HG03280 (cell line): ENCODE measurements at regions not wholly inside any gene's neighbourhood (a gene's known extent, or its start where the extent isn't known, plus 50 kb on each side); places are given as distances from the start of the nearest gene placed in this dataset.
A peak's percentile ranks its signal among the peaks of the same experiment; 100 is the strongest.

ENCODE experiments used
- ATAC-seq: cut with Tn5 transposase; IDR thresholded peaks from one replicate; pipeline ENCODE4 v1.9.1; 2021; ENCODE audit warnings: mild to moderate bottlenecking, moderate library complexity; ENCODE audit not compliant: unreplicated experiment

- ATAC-seq, result no peak
Measured at GRCh38 chr2:176388861-176389260, 119.6 kb downstream of the MTX2 start.

- no peak for ATAC-seq
Measured at GRCh38 chr2:176390276-176391147, 121.3 kb downstream of the MTX2 start.

- ATAC-seq, result no peak
Measured at GRCh38 chr2:176391148-176391419, 121.8 kb downstream of the MTX2 start.

- no peak for ATAC-seq
Measured at GRCh38 chr2:176392249-176392648, 123.0 kb downstream of the MTX2 start.

GRCh38 chr2:176392744-176393414 is 123.6 kb downstream of the MTX2 start:
- ATAC-seq, result no peak

- ATAC-seq, result no peak
Measured at GRCh38 chr2:176395273-176395854, 126.1 kb downstream of the MTX2 start.

GRCh38 chr2:176398243-176399073 is 129.2 kb downstream of the MTX2 start:
- ATAC-seq, result no peak

GRCh38 chr2:176399074-176399598 is 129.9 kb downstream of the MTX2 start:
- ATAC-seq, result no peak

- ATAC-seq, result peak; percentile 73
Measured at GRCh38 chr2:176405477-176405876, 136.2 kb downstream of the MTX2 start.

- ATAC-seq, result no peak
Measured at GRCh38 chr2:176407706-176408105, 138.5 kb downstream of the MTX2 start.

GRCh38 chr2:176409671-176410070 is 140.4 kb downstream of the MTX2 start:
- ATAC-seq, result no peak

GRCh38 chr2:176412136-176412535 is 142.9 kb downstream of the MTX2 start:
- ATAC-seq, result no peak

- ATAC-seq, result no peak
Measured at GRCh38 chr2:176413786-176414185, 144.5 kb downstream of the MTX2 start.

- ATAC-seq, result no peak
Measured at GRCh38 chr2:176414641-176415040, 145.4 kb downstream of the MTX2 start.

GRCh38 chr2:176415174-176415895 is 146.1 kb downstream of the MTX2 start:
- no peak for ATAC-seq

GRCh38 chr2:176415937-176416499 is 146.8 kb downstream of the MTX2 start:
- no peak for ATAC-seq

GRCh38 chr2:176418768-176419167 is 149.5 kb downstream of the MTX2 start:
- ATAC-seq, result no peak

GRCh38 chr2:176419591-176420071 is 150.4 kb downstream of the MTX2 start:
- no peak for ATAC-seq

- ATAC-seq, result no peak
Measured at GRCh38 chr2:176421297-176422050, 152.2 kb downstream of the MTX2 start.
